WI38 (cell line): ENCODE measurements at regions not wholly inside any gene's neighbourhood (a gene's known extent, or its start where the extent isn't known, plus 50 kb on each side); places are given as distances from the start of the nearest gene placed in this dataset.

ENCODE experiments used
- H3K4me3 ChIP-seq: 2 replicates; pipeline ENCODE4 v1.5.1; 2011; ENCODE audit warnings: low read depth, mild to moderate bottlenecking, control low read depth, low read length
- CTCF ChIP-seq: IDR thresholded peaks from 2 replicates; pipeline ENCODE4 v1.5.1; 2012; ENCODE audit warnings: low read depth, mild to moderate bottlenecking, control low read depth, low read length

GRCh38 chr2:35510636-35511035, 844.9 kb upstream of the CRIM1 start:
- no peak for TF ChIP-seq CTCF
- no peak overlapping the region for H3K4me3 ChIP-seq

- H3K4me3 ChIP-seq = no peak overlapping the region
- no peak for TF ChIP-seq CTCF
Measured at GRCh38 chr2:35508601-35509000, 847.0 kb upstream of the CRIM1 start.

- H3K4me3 ChIP-seq = no peak overlapping the region
- TF ChIP-seq CTCF = no peak
Measured at GRCh38 chr2:35504419-35504818, 851.2 kb upstream of the CRIM1 start.

- no peak overlapping the region for H3K4me3 ChIP-seq
- TF ChIP-seq CTCF = no peak
Measured at GRCh38 chr2:35503738-35504199, 851.8 kb upstream of the CRIM1 start.

- TF ChIP-seq CTCF = no peak
- no peak overlapping the region for H3K4me3 ChIP-seq
Measured at GRCh38 chr2:35503311-35503710, 852.3 kb upstream of the CRIM1 start.

- H3K4me3 ChIP-seq = no peak overlapping the region
- no peak for TF ChIP-seq CTCF
Measured at GRCh38 chr2:35501076-35501475, 854.5 kb upstream of the CRIM1 start.

- no peak for TF ChIP-seq CTCF
- no peak overlapping the region for H3K4me3 ChIP-seq
Measured at GRCh38 chr2:35496022-35496421, 859.6 kb upstream of the CRIM1 start.
